ENCODE measurements at regions not wholly inside any gene's neighbourhood (a gene's known extent, or its start where the extent isn't known, plus 50 kb on each side); places are given as distances from the start of the nearest gene placed in this dataset.

DNA sequence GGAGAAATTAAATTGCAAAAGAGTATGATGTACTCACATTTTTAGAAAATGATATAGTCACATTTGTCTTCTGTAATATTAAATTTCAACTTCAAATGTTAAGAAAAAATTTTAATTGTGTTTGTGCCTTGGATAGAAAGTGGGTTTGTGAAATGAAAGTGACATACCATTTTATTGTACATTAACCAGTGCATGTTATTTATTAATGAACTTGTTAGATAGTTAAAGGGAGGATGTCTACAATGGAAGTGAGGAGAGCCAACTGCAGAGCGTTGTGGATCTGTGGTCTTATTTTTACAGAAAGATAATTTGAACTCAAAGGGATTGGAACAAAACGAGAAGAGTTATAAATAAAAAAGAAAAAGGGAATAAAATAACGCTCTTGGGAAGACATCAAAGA, 291.7 kb downstream of the ARL4A start:
- TF ChIP-seq, protein P1, sequence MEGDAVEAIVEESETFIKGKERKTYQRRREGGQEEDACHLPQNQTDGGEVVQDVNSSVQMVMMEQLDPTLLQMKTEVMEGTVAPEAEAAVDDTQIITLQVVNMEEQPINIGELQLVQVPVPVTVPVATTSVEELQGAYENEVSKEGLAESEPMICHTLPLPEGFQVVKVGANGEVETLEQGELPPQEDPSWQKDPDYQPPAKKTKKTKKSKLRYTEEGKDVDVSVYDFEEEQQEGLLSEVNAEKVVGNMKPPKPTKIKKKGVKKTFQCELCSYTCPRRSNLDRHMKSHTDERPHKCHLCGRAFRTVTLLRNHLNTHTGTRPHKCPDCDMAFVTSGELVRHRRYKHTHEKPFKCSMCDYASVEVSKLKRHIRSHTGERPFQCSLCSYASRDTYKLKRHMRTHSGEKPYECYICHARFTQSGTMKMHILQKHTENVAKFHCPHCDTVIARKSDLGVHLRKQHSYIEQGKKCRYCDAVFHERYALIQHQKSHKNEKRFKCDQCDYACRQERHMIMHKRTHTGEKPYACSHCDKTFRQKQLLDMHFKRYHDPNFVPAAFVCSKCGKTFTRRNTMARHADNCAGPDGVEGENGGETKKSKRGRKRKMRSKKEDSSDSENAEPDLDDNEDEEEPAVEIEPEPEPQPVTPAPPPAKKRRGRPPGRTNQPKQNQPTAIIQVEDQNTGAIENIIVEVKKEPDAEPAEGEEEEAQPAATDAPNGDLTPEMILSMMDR (IDR thresholded peaks at IDR 0.05), result no peak
- Histone ChIP-seq H3K36me3 (no peaks in the 10 kb centered on the region), H3K27ac (no peak overlapping the region), H3K9me3 (no peaks in the 10 kb centered on the region), H3K4me3 (no peak overlapping the region), H3K27me3 (ENCODE audit: low read depth) (no peaks in the 10 kb centered on the region), H3K4me1 (no peaks in the 10 kb centered on the region)
- intact Hi-C loops (cut with DNase I), result no loop called here
- DNase-seq, result no peak
- no peak for ATAC-seq

DNA sequence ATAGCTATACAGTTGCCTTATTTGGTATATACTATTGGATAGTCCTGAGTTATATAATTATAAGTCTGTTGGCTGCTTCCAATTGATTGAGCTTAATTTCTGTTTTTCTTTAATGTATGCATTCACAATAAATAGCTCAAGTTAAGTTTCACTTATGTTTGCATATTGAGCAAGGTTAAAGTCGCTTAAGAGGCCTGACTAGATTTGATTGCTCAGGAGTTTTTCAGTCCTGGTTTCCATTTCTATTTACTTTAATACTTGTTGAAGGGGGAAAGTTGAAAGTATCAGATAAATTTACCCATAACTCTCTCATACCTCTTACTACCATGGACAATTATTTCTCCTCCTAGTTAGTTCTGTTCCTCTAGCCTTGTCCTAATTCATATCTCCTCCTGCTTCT, 294.7 kb downstream of the ARL4A start:
- H3K27me3 ChIP-seq (ENCODE audit: low read depth), result no peaks in the 10 kb centered on the region
- H3K36me3 ChIP-seq, result no peaks in the 10 kb centered on the region

DNA sequence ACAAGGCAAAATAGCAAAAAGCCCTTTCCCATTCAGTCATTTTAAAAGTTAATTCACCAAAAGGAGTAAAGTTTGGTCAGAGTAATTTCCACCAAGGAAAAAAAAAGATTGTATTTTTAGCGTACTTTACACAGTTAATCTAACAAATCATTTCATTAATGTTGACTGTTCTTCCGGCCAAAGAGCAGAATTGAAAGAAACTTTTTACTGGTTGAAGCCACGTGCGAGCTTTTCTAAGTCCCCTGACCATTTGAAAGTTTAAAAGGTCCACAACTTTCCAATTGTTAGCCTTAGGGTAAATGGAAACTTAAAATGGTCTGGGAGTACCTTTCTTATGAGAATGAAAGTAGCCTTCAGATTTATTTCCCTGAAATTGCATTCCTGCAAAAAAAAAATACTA, 296.7 kb downstream of the ARL4A start:
- H3K9me3 ChIP-seq, result no peaks in the 10 kb centered on the region
- no peaks in the 10 kb centered on the region for H3K27me3 ChIP-seq (ENCODE audit: low read depth)
- no peak overlapping the region for H3K27ac ChIP-seq
- ATAC-seq (no peak), DNase-seq (no peak)
- no peak overlapping the region for H3K4me3 ChIP-seq
- no peaks in the 10 kb centered on the region for H3K36me3 ChIP-seq
- H3K4me1 ChIP-seq, result no peaks in the 10 kb centered on the region
- TF ChIP-seq, protein P1 (IDR thresholded peaks at IDR 0.05), result no peak
- intact Hi-C loops (cut with DNase I), result no loop called here

More for the DNA sequence above, 294.7 kb downstream of the ARL4A start:
- Histone ChIP-seq H3K9me3 (no peaks in the 10 kb centered on the region), H3K27ac (no peak overlapping the region), H3K4me1 (no peaks in the 10 kb centered on the region), H3K4me3 (no peak overlapping the region)
- ATAC-seq (no peak), DNase-seq (no peak)
- intact Hi-C loops (cut with DNase I), result no loop called here
- TF ChIP-seq, protein P1 (IDR thresholded peaks at IDR 0.05), result no peak

DNA sequence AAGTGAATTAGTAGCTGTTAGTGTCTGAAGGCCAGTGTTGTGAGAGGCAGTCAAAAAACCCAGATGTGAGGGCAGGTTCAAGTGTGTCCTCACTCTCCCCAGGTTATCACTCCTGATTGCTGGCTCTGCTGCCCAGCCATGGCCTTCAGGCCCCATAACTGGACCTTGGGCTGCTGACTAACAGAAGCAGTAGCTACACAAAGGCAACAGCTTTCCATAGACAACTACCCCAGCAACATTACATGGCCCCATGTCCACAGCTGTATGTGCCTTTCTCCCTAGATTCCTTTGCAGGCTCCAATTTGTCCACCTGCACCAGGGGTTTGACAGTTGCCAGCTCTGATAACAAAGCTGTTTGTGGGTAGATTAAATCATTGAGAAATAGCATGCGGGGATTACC, 297.8 kb downstream of the ARL4A start:
- TF ChIP-seq, protein P1 (IDR thresholded peaks at IDR 0.05), result no peak
- DNase-seq (no peak), ATAC-seq (no peak)
- intact Hi-C loops (cut with DNase I), result no loop called here
- Histone ChIP-seq H3K36me3 (no peaks in the 10 kb centered on the region), H3K4me1 (no peaks in the 10 kb centered on the region), H3K27me3 (ENCODE audit: low read depth) (no peaks in the 10 kb centered on the region), H3K9me3 (no peaks in the 10 kb centered on the region), H3K4me3 (no peak overlapping the region), H3K27ac (no peak overlapping the region)

DNA sequence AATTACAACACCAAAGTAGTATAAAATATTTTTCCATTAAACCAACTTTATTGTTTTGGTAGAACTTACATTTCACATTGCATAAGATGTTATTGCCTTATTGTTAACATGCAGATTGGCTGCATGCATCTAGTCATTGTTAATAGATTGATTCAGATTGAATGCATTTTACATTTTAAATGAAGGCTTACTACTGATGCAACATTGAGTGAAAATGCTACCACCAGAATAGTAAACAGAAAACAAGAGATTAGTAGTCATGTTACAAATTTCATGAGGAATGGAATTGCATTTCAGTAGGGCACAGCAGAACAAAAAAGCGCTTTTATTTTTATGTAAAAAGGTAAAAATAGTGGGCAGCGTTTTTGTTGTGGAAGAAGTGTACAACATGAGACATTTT, 298.3 kb downstream of the ARL4A start:
- ATAC-seq, result no peak
- TF ChIP-seq, protein P1 (IDR thresholded peaks at IDR 0.05), result no peak
- Histone ChIP-seq H3K9me3 (no peaks in the 10 kb centered on the region), H3K36me3 (no peaks in the 10 kb centered on the region), H3K27me3 (ENCODE audit: low read depth) (no peaks in the 10 kb centered on the region), H3K4me1 (no peaks in the 10 kb centered on the region), H3K27ac (no peak overlapping the region), H3K4me3 (no peak overlapping the region)
- intact Hi-C loops (cut with DNase I), result no loop called here
- no peak for DNase-seq

DNA sequence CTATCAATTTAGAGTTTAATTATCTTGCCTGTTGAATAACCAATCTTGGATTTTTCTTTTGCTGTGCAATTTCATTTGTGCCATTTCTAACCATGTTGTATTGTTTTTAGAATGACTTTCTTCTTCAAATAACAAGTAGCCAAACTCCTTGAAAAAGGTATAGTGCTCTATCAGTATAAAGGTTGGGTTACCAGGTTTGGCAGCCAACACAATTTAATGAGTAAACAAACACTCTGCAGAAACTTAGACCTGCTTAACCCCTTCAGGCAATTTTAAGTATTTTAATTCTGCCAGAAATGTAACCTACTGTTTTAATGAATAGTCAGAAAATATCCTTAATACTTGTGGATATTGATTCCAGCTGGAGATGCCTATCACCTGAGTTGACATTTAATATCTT, 299.8 kb downstream of the ARL4A start:
- Histone ChIP-seq H3K4me1 (no peaks in the 10 kb centered on the region), H3K27me3 (ENCODE audit: low read depth) (no peaks in the 10 kb centered on the region), H3K4me3 (no peak overlapping the region), H3K27ac (no peak overlapping the region), H3K36me3 (no peaks in the 10 kb centered on the region), H3K9me3 (no peaks in the 10 kb centered on the region)
- intact Hi-C loops (cut with DNase I), result no loop called here
- no peak for DNase-seq
- no peak for ATAC-seq
- TF ChIP-seq, protein P1 (IDR thresholded peaks at IDR 0.05), result no peak

Measured in lower lobe of right lung (tissue), 2 donors.